BJ (cell line): ENCODE measurements at regions not wholly inside any gene's neighbourhood (a gene's known extent, or its start where the extent isn't known, plus 50 kb on each side); places are given as distances from the start of the nearest gene placed in this dataset.
A peak's percentile ranks its signal among the peaks of the same experiment; 100 is the strongest.

Experiments used
- CTCF ChIA-PET: fragments of 350-600 bp; formaldehyde crosslinking; extraction: SDS; loops from one replicate; lab custom pipeline; 2021; ENCODE audit warnings: antibody characterized with exemption, inconsistent platforms; lab: Yijun Ruan, JAX
- POLR2A ChIA-PET: fragments of 300-600 bp; sonication (Branson Sonifier 250); formaldehyde crosslinking; extraction: SDS; loops from one replicate; lab custom pipeline; 2021; ENCODE audit warnings: antibody characterized with exemption; lab: Charles Lee
- DNase-seq: peaks from one replicate; pipeline ENCODE4 v3.0.0-alpha.2; 2011; ENCODE audit warnings: low read depth
- H3K27me3 ChIP-seq: 2 replicates; pipeline ENCODE4 v1.6.0; 2011; ENCODE audit warnings: low read length; ENCODE audit not compliant: control insufficient read depth, insufficient read depth
- H3K36me3 ChIP-seq: 2 replicates; pipeline ENCODE4 v1.5.1; 2011; ENCODE audit warnings: low read length; ENCODE audit not compliant: control insufficient read depth, insufficient read depth
- H3K4me3 ChIP-seq: 2 replicates; pipeline ENCODE4 v1.5.1; 2011; ENCODE audit warnings: low read depth, mild to moderate bottlenecking, control low read depth, low read length
- TF ChIP-seq, protein P1 (sequence below): IDR thresholded peaks from 2 replicates; pipeline ENCODE4 v1.5.1; 2011; ENCODE audit warnings: low read depth, mild to moderate bottlenecking, control low read depth, inconsistent platforms, low read length, moderate library complexity; ENCODE audit not compliant: insufficient read depth

DNA sequence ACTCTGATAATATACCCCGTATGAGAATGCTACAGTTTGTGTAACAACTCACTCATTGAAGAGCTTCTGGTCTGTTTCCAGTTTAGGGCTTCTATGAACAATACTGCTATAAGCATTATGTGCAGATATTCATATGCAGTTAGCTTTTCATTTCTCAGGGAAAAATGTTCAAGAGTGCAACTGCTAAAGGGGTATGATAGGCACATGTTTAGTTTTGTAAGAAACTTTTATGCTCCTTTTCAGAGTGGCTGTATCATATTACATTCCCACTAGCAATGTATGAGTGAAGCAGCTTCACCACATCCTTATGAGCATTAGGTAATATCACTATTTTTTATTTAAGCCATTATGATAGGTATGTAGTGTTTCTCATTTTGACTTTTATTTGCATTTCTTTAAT, 182.6 kb upstream of the CXCL12 start:
- Histone ChIP-seq H3K36me3 (no peaks in the 10 kb centered on the region), H3K4me3 (no peak overlapping the region), H3K27me3 (no peaks in the 10 kb centered on the region)
- POLR2A ChIA-PET, result no interaction called here
- peak; percentile 46 for DNase-seq
- TF ChIP-seq, protein P1, sequence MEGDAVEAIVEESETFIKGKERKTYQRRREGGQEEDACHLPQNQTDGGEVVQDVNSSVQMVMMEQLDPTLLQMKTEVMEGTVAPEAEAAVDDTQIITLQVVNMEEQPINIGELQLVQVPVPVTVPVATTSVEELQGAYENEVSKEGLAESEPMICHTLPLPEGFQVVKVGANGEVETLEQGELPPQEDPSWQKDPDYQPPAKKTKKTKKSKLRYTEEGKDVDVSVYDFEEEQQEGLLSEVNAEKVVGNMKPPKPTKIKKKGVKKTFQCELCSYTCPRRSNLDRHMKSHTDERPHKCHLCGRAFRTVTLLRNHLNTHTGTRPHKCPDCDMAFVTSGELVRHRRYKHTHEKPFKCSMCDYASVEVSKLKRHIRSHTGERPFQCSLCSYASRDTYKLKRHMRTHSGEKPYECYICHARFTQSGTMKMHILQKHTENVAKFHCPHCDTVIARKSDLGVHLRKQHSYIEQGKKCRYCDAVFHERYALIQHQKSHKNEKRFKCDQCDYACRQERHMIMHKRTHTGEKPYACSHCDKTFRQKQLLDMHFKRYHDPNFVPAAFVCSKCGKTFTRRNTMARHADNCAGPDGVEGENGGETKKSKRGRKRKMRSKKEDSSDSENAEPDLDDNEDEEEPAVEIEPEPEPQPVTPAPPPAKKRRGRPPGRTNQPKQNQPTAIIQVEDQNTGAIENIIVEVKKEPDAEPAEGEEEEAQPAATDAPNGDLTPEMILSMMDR, result no peak
- CTCF ChIA-PET, result interaction anchor here (0.7 kb wide), 1 partner anchor 181 kb away, joined by 3 read pairs; no protein-coding TSS in a partner anchor

DNA sequence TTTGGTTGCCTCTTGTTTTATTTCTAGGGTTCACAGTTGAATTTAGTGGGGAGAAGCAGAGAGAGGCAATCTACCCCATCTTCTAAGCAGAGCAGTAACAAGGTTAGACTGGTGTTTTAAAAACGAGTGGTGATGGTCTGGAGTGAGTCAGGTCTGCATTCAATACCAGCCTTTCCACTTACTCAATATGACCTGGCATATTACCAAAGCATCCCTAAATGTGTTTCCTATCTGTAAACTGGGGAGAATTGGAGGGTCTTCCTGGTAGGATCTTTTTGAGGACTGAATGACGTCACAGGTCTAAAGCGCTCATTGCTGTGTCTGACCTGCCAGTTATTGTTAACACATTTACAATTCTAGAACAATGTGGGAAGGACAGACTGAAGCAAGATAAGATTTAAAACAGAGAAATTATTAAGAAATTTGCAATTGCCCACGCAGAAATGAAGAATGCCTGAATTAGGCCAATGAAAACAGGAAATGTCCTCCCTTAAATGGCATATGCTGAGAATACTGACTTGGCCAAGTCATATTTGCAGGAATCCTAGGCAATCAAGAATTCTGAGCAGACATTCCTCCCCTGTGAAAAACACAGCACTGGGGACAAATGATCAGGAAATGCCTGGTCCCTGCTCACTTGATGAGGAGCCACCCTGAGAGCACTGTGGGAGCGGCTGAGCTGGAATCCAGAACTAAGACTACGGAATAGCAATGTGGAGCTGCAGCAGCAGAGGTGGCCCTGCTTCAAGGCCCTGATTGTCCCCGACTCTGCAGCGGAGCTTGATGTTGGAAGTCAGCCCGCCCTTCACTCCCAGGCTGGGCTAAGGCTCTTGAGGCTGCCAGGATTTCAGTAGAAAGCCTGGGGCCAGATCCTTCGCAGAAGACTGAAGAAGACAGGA, 184.5 kb upstream of the CXCL12 start:
- CTCF ChIA-PET, result no interaction called here
- no peaks in the 10 kb centered on the region for H3K36me3 ChIP-seq
- TF ChIP-seq, protein P1, result no peak
- H3K4me3 ChIP-seq, result no peak overlapping the region
- POLR2A ChIA-PET, result no interaction called here
- no peaks in the 10 kb centered on the region for H3K27me3 ChIP-seq
- peak; percentile 90 for DNase-seq

DNA sequence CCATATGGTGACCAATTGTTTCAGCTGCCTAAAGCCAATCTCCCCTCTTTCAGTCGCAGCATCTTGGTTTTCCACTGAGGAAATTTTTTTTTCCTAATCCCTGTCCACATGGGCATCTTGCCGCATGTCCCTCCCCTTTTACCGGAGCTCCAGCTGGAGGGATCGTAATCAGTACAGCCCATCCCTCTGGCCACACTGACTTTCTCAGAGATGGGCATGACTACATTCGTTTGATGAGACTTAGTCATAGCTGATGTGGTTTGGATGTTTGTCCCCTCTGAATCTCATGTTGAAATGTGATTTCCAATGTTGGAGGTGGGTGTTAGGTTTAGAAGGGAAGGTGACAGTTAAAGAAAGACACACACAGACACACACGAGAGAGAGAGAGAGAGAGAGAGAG, 186.8 kb upstream of the CXCL12 start:
- H3K27me3 ChIP-seq, result no peaks in the 10 kb centered on the region
- TF ChIP-seq, protein P1, result no peak
- no peak overlapping the region for H3K4me3 ChIP-seq
- POLR2A ChIA-PET, result no interaction called here
- H3K36me3 ChIP-seq, result no peaks in the 10 kb centered on the region
- CTCF ChIA-PET, result interaction anchor here (1.9 kb wide), 1 partner anchor 286 kb away, joined by 6 read pairs; no protein-coding TSS in a partner anchor
- DNase-seq, result peak; percentile 9

DNA sequence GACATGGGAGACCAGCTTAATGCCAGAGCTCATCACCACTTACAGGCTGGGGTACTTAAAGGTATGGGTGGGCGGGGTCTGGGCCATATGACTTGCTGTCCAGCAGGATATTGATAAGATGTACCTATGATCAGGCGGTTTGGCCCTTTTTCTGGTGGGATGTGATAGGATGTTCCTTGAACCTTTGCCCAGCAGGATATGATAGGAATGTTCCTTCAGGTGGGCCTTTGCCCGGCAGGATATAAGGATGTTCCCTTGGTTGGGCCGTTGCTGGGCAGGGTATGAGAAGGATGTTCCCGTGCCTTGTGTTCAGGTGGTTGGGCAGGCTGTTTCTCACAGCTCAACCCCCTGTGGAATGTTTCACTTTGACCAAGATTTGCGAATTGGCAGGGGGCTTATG, 187.2 kb upstream of the CXCL12 start:
- CTCF ChIA-PET, result interaction anchor here (1.9 kb wide), 1 partner anchor 286 kb away, joined by 6 read pairs; no protein-coding TSS in a partner anchor
- TF ChIP-seq, protein P1, result no peak
- no peak for DNase-seq
- no peaks in the 10 kb centered on the region for H3K27me3 ChIP-seq
- POLR2A ChIA-PET, result no interaction called here
- H3K4me3 ChIP-seq, result no peak overlapping the region
- no peaks in the 10 kb centered on the region for H3K36me3 ChIP-seq

DNA sequence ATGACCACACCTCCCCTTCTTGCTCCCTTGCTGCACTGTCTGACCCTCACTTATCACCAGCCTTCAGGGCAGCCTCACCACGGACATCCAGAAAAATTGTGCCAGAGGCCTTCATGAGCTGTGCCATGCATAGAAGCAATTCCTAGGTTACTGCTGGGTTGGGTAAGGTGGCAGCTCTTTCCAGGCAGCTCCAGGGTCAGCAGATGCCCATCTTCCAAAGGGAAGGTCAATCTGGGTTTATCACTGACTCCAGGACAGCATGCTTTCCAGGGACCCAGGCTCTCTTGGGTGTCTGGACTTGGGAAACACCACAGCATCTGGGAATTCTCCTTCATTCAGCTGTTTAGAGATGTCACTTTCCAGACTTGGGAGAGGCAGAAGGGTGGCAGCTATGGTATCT, 188.9 kb upstream of the CXCL12 start:
- Histone ChIP-seq H3K27me3 (no peaks in the 10 kb centered on the region), H3K36me3 (no peaks in the 10 kb centered on the region), H3K4me3 (no peak overlapping the region)
- POLR2A ChIA-PET, result no interaction called here
- CTCF ChIA-PET, result no interaction called here
- DNase-seq, result no peak
- TF ChIP-seq, protein P1, result no peak
